MM.1S (cell line): ENCODE measurements at regions not wholly inside any gene's neighbourhood (a gene's known extent, or its start where the extent isn't known, plus 50 kb on each side); places are given as distances from the start of the nearest gene placed in this dataset.

Source experiments
- DNase-seq: peaks from one replicate; pipeline ENCODE4 v3.0.0-alpha.2; 2015
- H2AFZ ChIP-seq: fragments of 300-600 bp; sonication (generic); 2 replicates; pipeline ENCODE4 v1.6.0; 2016; ENCODE audit warnings: antibody characterized with exemption, low read length
- H3F3A ChIP-seq: fragments of 300-600 bp; sonication (generic); 2 replicates; pipeline ENCODE4 v1.6.1; 2016; ENCODE audit warnings: mild to moderate bottlenecking, antibody characterized with exemption, low read length, moderate library complexity, mixed read lengths; ENCODE audit not compliant: insufficient read depth
- H3K27ac ChIP-seq: fragments of 300-600 bp; sonication (generic); 2 replicates; pipeline ENCODE4 v1.5.1; 2016; ENCODE audit warnings: mild to moderate bottlenecking, low read length
- H3K27me3 ChIP-seq: fragments of 300-600 bp; sonication (generic); replicated peaks from 2 replicates; pipeline ENCODE4 v1.6.0; 2016; ENCODE audit warnings: low read length; ENCODE audit not compliant: insufficient read depth
- H3K36me3 ChIP-seq: fragments of 300-600 bp; sonication (generic); replicated peaks from 2 replicates; pipeline ENCODE4 v1.6.1; 2016; ENCODE audit warnings: mild to moderate bottlenecking, low read length, mixed read lengths; ENCODE audit not compliant: insufficient read depth
- H3K4me1 ChIP-seq: fragments of 300-600 bp; sonication (generic); 2 replicates; pipeline ENCODE4 v1.6.1; 2016; ENCODE audit warnings: low read length, mixed read lengths
- H3K4me2 ChIP-seq: fragments of 300-600 bp; sonication (generic); 2 replicates; pipeline ENCODE4 v1.6.0; 2016; ENCODE audit warnings: low read depth, low read length
- H3K4me3 ChIP-seq: fragments of 300-600 bp; sonication (generic); 2 replicates; pipeline ENCODE4 v1.5.1; 2016; ENCODE audit warnings: low read length, mixed read lengths
- H3K79me2 ChIP-seq: fragments of 300-600 bp; sonication (generic); 2 replicates; pipeline ENCODE4 v1.6.1; 2016; ENCODE audit warnings: mixed run types, low read length, mixed read lengths
- H3K9ac ChIP-seq: fragments of 300-600 bp; sonication (generic); 2 replicates; pipeline ENCODE4 v1.6.1; 2016; ENCODE audit warnings: low read length, mixed read lengths
- H3K9me2 ChIP-seq: fragments of 300-600 bp; sonication (generic); replicated peaks from 2 replicates; pipeline ENCODE4 v1.6.1; 2016; ENCODE audit warnings: mild to moderate bottlenecking, low read length, mixed read lengths; ENCODE audit not compliant: insufficient read depth
- H3K9me3 ChIP-seq: fragments of 300-600 bp; sonication (generic); replicated peaks from 2 replicates; pipeline ENCODE4 v1.6.1; 2016; ENCODE audit warnings: mild to moderate bottlenecking, low read length, mixed read lengths; ENCODE audit not compliant: insufficient read depth
- H4K20me1 ChIP-seq: fragments of 300-600 bp; sonication (generic); 2 replicates; pipeline ENCODE4 v1.6.1; 2016; ENCODE audit warnings: mild to moderate bottlenecking, low read length, moderate library complexity, mixed read lengths; ENCODE audit not compliant: insufficient read depth
- EZH2 ChIP-seq: fragments of 300-600 bp; sonication (generic); optimal IDR thresholded peaks from 2 replicates; pipeline ENCODE3; 2017; ENCODE audit warnings: low read depth, mild to moderate bottlenecking, antibody characterized with exemption, low read length, mixed read lengths
- EZH2phosphoT487 ChIP-seq: fragments of 300-600 bp; sonication (generic); IDR thresholded peaks from 2 replicates; pipeline ENCODE4 v1.6.1; 2018; ENCODE audit warnings: antibody characterized with exemption, low read length
- TF ChIP-seq, protein P1 (sequence below): fragments of 300-600 bp; sonication (generic); IDR thresholded peaks from 2 replicates; pipeline ENCODE4 v1.5.1; 2016; ENCODE audit warnings: antibody characterized with exemption, low read length, mixed read lengths

DNA sequence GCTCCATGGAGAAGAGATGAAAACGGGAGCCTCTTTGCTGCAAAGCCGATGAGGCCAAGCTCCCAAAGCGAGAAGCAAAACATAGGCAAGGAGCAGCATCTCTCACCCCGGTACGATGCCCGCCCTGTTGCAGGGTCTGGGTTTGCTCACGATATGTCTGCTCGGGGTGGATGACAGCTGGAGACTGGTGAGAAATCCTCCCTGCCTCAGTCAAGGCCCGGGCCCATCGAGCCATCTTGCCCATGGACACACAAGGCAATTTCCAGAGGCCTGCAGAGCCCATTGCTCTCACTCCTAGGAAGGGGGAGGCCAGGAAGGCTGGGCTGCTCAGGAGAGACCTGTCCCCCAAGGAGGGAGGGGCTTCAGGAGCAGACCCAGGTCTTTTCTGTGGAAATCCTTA lies 391.7 kb upstream of the SHH start:
- Histone ChIP-seq H3K27ac (no peak overlapping the region), H3K9me3 (0 out of 2 replicates have a peak, but pooled peaks cover 4% of the 10 kb centered on the region), H3K9me2 (no peaks in the 10 kb centered on the region), H3K4me3 (no peak overlapping the region), H2AFZ (no peak overlapping the region), H3K4me2 (no peak overlapping the region), H4K20me1 (no peaks in the 10 kb centered on the region), H3K36me3 (no peaks in the 10 kb centered on the region), H3F3A (no peaks in the 10 kb centered on the region), H3K4me1 (no peaks in the 10 kb centered on the region), H3K79me2 (no peaks in the 10 kb centered on the region), H3K9ac (no peak overlapping the region), H3K27me3 (peaks cover 43% of the 10 kb centered on the region)
- no peak for TF ChIP-seq EZH2phosphoT487
- TF ChIP-seq, protein P1, sequence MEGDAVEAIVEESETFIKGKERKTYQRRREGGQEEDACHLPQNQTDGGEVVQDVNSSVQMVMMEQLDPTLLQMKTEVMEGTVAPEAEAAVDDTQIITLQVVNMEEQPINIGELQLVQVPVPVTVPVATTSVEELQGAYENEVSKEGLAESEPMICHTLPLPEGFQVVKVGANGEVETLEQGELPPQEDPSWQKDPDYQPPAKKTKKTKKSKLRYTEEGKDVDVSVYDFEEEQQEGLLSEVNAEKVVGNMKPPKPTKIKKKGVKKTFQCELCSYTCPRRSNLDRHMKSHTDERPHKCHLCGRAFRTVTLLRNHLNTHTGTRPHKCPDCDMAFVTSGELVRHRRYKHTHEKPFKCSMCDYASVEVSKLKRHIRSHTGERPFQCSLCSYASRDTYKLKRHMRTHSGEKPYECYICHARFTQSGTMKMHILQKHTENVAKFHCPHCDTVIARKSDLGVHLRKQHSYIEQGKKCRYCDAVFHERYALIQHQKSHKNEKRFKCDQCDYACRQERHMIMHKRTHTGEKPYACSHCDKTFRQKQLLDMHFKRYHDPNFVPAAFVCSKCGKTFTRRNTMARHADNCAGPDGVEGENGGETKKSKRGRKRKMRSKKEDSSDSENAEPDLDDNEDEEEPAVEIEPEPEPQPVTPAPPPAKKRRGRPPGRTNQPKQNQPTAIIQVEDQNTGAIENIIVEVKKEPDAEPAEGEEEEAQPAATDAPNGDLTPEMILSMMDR: no peak
- TF ChIP-seq EZH2: no peak
- no peak for DNase-seq

DNA sequence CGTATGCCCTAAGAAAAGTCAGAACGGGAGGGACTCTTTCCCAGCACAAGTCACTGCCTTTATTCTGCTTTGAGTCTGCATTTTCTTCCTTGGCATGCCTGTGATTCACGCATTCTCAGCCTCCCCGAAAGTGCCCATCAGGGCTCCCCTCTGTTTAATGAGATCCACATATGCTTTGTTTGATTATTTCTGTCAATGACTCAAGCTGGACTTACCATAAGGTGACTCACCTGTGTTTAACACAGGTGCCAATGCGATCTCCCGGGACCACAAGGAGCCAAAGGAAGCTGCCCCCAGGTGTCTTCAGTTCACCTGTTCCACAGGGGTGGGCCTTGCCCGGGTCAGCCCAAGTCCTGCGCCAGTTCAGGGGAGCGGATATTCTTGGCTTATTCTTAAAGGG lies 386.0 kb upstream of the SHH start:
- no peak for DNase-seq
- H2AFZ ChIP-seq: no peak overlapping the region
- no peaks in the 10 kb centered on the region for H3K36me3 ChIP-seq
- H4K20me1 ChIP-seq: no peaks in the 10 kb centered on the region
- H3K79me2 ChIP-seq: no peaks in the 10 kb centered on the region
- no peaks in the 10 kb centered on the region for H3F3A ChIP-seq
- no peaks in the 10 kb centered on the region for H3K9me2 ChIP-seq
- H3K9me3 ChIP-seq: 0 out of 2 replicates have a peak, but pooled peaks cover 4% of the 10 kb centered on the region
- no peak overlapping the region for H3K9ac ChIP-seq
- peaks cover 65% of the 10 kb centered on the region for H3K27me3 ChIP-seq
- no peak overlapping the region for H3K27ac ChIP-seq
- no peaks in the 10 kb centered on the region for H3K4me1 ChIP-seq
- no peak overlapping the region for H3K4me2 ChIP-seq
- TF ChIP-seq EZH2phosphoT487 (no peak), EZH2 (no peak)
- TF ChIP-seq, protein P1: no peak
- H3K4me3 ChIP-seq: no peak overlapping the region

DNA sequence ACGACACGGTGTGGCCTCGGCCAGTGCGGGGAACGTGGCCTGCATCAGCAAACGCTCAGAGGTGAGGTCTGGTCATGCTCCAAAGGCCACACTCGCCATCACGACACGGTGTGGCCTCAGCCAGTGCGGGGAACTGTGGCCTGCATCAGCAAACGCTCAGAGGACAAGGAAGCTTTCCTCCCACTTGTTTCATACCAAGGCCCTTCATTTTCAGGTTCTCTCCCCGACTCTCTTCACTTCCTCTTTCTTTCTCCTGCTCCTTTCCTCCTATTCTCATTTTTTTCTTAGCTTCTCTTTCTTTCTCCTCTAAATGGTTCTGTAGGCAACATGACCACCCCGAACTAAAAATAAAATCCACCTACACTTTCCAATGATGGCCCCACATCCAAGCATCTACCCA lies 384.4 kb upstream of the SHH start:
- Histone ChIP-seq H3K4me1 (no peaks in the 10 kb centered on the region), H3K9ac (no peak overlapping the region), H3K9me3 (no peaks in the 10 kb centered on the region), H3F3A (no peaks in the 10 kb centered on the region), H3K36me3 (no peaks in the 10 kb centered on the region), H2AFZ (no peak overlapping the region), H4K20me1 (no peaks in the 10 kb centered on the region), H3K4me3 (no peak overlapping the region), H3K4me2 (no peak overlapping the region), H3K27me3 (peaks cover 53% of the 10 kb centered on the region), H3K9me2 (no peaks in the 10 kb centered on the region), H3K79me2 (no peaks in the 10 kb centered on the region), H3K27ac (no peak overlapping the region)
- no peak for DNase-seq
- TF ChIP-seq EZH2 (no peak), EZH2phosphoT487 (no peak)
- TF ChIP-seq, protein P1: no peak
